Astrocyte (in vitro differentiated cells and primary cell): ENCODE measurements at regions not wholly inside any gene's neighbourhood (a gene's known extent, or its start where the extent isn't known, plus 50 kb on each side); places are given as distances from the start of the nearest gene placed in this dataset.
A peak's percentile ranks its signal among the peaks of the same experiment; 100 is the strongest.

Source experiments
- DNase-seq: peaks from one replicate; pipeline ENCODE4 v3.0.0-alpha.2; 2010; ENCODE audit warnings: low read depth
- FAIRE-seq: peaks from 2 replicates; lab custom pipeline; 2011; peaks lifted over from hg19 to GRCh38; lab: Jason Lieb, UNC
- H2AFZ ChIP-seq: 2 replicates; pipeline ENCODE4 v1.6.0; 2012; ENCODE audit warnings: low read depth, low read length, inconsistent platforms
- H3K27ac ChIP-seq: 2 replicates; pipeline ENCODE4 v1.5.1; 2011; ENCODE audit warnings: low read depth, low read length, inconsistent platforms
- H3K27me3 ChIP-seq: 2 replicates; pipeline ENCODE4 v1.6.0; 2011; ENCODE audit warnings: low read length, inconsistent platforms; ENCODE audit not compliant: insufficient read depth
- H3K36me3 ChIP-seq: 2 replicates; pipeline ENCODE4 v1.5.1; 2011; ENCODE audit warnings: low read length, inconsistent platforms; ENCODE audit not compliant: insufficient read depth
- H3K4me1 ChIP-seq: 2 replicates; pipeline ENCODE4 v1.5.1; 2011; ENCODE audit warnings: low read length, inconsistent platforms; ENCODE audit not compliant: insufficient read depth
- H3K4me2 ChIP-seq: 2 replicates; pipeline ENCODE4 v1.6.0; 2012; ENCODE audit warnings: low read length, inconsistent platforms
- H3K4me3 ChIP-seq: 2 replicates; pipeline ENCODE4 v1.5.1; 2011; ENCODE audit warnings: low read depth, mild to moderate bottlenecking, low read length, inconsistent platforms; ENCODE audit not compliant: insufficient read depth
- H3K79me2 ChIP-seq: 2 replicates; pipeline ENCODE4 v1.6.0; 2012; ENCODE audit warnings: mild to moderate bottlenecking, low read length, inconsistent platforms; ENCODE audit not compliant: insufficient read depth
- H3K9ac ChIP-seq: 2 replicates; pipeline ENCODE4 v1.6.0; 2012; ENCODE audit warnings: mild to moderate bottlenecking, low read length, inconsistent platforms
- H3K9me3 ChIP-seq: 2 replicates; pipeline ENCODE4 v1.5.1; 2012; ENCODE audit warnings: low read depth, mild to moderate bottlenecking, low read length, inconsistent platforms; ENCODE audit not compliant: insufficient read depth
- H4K20me1 ChIP-seq: 2 replicates; pipeline ENCODE4 v1.6.0; 2012; ENCODE audit warnings: low read length, inconsistent platforms; ENCODE audit not compliant: insufficient read depth
- H3K27ac Mint-ChIP-seq: one replicate; pipeline ENCODE4 v1.8.0; 2021; ENCODE audit warnings: mild to moderate bottlenecking, mixed read lengths; ENCODE audit not compliant: unreplicated experiment
- H3K27me3 Mint-ChIP-seq: one replicate; pipeline ENCODE4 v1.8.0; 2021; ENCODE audit warnings: low read depth, mixed read lengths; ENCODE audit not compliant: unreplicated experiment
- H3K36me3 Mint-ChIP-seq: one replicate; pipeline ENCODE4 v1.8.0; 2021; ENCODE audit warnings: low read depth, mixed read lengths; ENCODE audit not compliant: unreplicated experiment
- H3K4me1 Mint-ChIP-seq: one replicate; pipeline ENCODE4 v1.8.0; 2021; ENCODE audit warnings: low read depth, mixed read lengths; ENCODE audit not compliant: unreplicated experiment
- H3K4me3 Mint-ChIP-seq: one replicate; pipeline ENCODE4 v1.8.0; 2021; ENCODE audit warnings: mild to moderate bottlenecking, moderate library complexity, mixed read lengths; ENCODE audit not compliant: unreplicated experiment
- H3K9me3 Mint-ChIP-seq: one replicate; pipeline ENCODE4 v1.8.0; 2021; ENCODE audit warnings: mild to moderate bottlenecking, mixed read lengths; ENCODE audit not compliant: unreplicated experiment
- EZH2 ChIP-seq: IDR thresholded peaks from 2 replicates; pipeline ENCODE4 v1.6.1; 2012; ENCODE audit warnings: mild to moderate bottlenecking, low read length, inconsistent platforms; ENCODE audit not compliant: insufficient read depth
- TF ChIP-seq, protein P1 (sequence below): IDR thresholded peaks from 2 replicates; pipeline ENCODE4 v1.5.1; 2011; ENCODE audit warnings: low read depth, mild to moderate bottlenecking, inconsistent platforms, low read length, moderate library complexity; ENCODE audit not compliant: insufficient read depth

DNA sequence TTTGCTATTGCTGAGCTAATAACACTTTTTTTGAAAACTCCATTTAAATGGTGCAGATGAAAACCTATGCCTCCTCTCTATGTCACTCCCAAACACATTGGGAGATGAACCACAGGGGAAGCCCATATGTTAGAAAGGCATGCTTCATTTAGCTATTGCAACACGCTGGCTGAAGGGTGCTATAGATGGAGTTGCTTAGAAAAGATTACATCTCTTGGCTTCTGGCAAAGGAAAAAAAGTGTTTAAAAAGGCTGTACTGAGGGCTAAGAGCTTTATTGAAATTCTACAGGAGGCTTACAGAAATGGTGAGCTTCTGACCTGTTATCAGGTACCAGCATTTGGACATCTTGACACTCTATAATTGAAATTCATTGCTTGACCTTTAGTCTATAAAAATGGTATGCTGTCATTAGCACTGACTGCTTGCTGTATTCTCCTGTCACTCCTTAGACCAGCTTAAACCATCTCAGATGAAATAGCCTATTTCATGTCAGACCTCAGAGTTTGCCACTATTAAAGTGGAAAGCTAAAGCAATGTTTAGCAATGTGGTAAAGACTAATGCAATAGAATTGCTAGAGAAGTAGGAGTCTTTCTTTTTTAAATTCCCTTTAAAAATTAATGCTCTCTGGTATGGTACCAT lies 503.9 kb downstream of the CDH11 start:
- TF ChIP-seq EZH2 = no peak
- TF ChIP-seq, protein P1, sequence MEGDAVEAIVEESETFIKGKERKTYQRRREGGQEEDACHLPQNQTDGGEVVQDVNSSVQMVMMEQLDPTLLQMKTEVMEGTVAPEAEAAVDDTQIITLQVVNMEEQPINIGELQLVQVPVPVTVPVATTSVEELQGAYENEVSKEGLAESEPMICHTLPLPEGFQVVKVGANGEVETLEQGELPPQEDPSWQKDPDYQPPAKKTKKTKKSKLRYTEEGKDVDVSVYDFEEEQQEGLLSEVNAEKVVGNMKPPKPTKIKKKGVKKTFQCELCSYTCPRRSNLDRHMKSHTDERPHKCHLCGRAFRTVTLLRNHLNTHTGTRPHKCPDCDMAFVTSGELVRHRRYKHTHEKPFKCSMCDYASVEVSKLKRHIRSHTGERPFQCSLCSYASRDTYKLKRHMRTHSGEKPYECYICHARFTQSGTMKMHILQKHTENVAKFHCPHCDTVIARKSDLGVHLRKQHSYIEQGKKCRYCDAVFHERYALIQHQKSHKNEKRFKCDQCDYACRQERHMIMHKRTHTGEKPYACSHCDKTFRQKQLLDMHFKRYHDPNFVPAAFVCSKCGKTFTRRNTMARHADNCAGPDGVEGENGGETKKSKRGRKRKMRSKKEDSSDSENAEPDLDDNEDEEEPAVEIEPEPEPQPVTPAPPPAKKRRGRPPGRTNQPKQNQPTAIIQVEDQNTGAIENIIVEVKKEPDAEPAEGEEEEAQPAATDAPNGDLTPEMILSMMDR = no peak
- Histone ChIP-seq H3K36me3 (no peaks in the 10 kb centered on the region), H3K4me1 (no peaks in the 10 kb centered on the region), H3K79me2 (no peaks in the 10 kb centered on the region), H3K9me3 (no peaks in the 10 kb centered on the region), H3K27me3 (no peaks in the 10 kb centered on the region), H3K27ac (no peak overlapping the region), H3K4me3 (no peak overlapping the region), H2AFZ (no peak overlapping the region), H3K9ac (no peak overlapping the region), H3K4me2 (no peak overlapping the region), H4K20me1 (no peaks in the 10 kb centered on the region)
- H3K27ac Mint-ChIP-seq = no peak overlapping the region
- peaks cover 6% of the 10 kb centered on the region for H3K4me1 Mint-ChIP-seq
- DNase-seq = no peak
- no peak overlapping the region for H3K4me3 Mint-ChIP-seq
- no peaks in the 10 kb centered on the region for H3K36me3 Mint-ChIP-seq
- H3K27me3 Mint-ChIP-seq = no peaks in the 10 kb centered on the region
- FAIRE-seq = peak; percentile 17
- peaks cover 3% of the 10 kb centered on the region for H3K9me3 Mint-ChIP-seq

DNA sequence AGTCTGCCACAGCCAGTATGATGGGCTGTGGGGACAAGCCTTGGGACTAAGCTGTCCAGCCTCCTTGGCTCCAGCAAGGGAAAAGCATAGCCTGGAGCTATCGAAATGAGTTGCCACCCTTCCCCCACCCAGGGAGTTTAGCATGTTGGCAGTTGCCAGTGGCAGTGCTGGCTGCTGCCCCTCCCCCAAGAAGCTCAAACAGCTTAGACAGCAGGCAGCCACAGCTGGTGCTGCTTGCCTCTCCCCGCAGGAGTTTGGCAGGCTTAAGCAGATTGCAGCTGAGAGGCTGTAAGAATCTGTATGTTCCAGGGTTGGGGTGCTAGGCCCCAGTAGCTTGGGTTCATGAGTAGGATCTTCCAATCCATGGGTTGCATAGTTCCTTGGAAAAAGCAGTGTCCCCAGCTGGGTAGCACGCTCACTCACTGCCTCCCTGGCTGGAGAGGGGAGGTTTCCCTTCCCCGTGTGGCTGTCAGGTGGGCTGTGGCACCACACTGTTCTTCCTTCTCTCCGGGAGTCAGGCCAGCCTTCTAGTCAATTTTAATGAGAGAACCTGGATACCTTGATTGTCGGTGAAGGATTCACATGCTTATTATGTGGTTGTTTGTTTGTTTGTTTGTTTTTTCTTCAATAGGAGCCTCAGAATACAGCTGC lies 506.1 kb downstream of the CDH11 start:
- H3K4me3 Mint-ChIP-seq = no peak overlapping the region
- FAIRE-seq = no peak
- H3K4me1 Mint-ChIP-seq = peaks cover 6% of the 10 kb centered on the region
- no peak overlapping the region for H3K9ac ChIP-seq
- no peaks in the 10 kb centered on the region for H3K27me3 Mint-ChIP-seq
- H3K4me2 ChIP-seq = no peak overlapping the region
- no peaks in the 10 kb centered on the region for H3K36me3 Mint-ChIP-seq
- TF ChIP-seq, protein P1 = no peak
- no peak for TF ChIP-seq EZH2
- H3K9me3 Mint-ChIP-seq = peaks cover 9% of the 10 kb centered on the region
- H3K27me3 ChIP-seq = no peaks in the 10 kb centered on the region
- no peak overlapping the region for H3K27ac Mint-ChIP-seq
- H3K4me3 ChIP-seq = no peak overlapping the region
- H3K27ac ChIP-seq = no peak overlapping the region
- H3K9me3 ChIP-seq = no peaks in the 10 kb centered on the region
- no peaks in the 10 kb centered on the region for H3K36me3 ChIP-seq
- H2AFZ ChIP-seq = peak overlapping the region; percentile 42
- peak; percentile 21 for DNase-seq
- H3K79me2 ChIP-seq = no peaks in the 10 kb centered on the region
- H4K20me1 ChIP-seq = no peaks in the 10 kb centered on the region
- no peaks in the 10 kb centered on the region for H3K4me1 ChIP-seq

DNA sequence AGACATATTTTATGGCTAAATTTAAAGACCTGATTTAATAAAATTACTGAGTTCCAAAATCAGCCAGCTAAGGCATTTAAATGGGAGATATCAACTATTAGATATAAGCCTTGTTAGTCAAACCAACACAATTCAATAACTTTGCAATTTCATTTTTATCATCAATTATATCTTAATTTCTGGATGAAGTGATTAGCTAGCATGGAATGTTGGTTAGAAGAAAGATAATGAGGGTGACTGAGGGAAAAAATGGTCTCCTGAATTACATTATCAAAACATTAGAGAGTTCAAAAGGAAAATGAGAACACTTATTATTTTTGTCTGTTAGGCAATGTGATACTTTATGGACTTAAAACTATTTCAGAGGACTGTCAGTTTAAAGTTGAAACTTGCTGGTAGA lies 525.7 kb downstream of the CDH11 start:
- no peaks in the 10 kb centered on the region for H3K36me3 Mint-ChIP-seq
- Histone ChIP-seq H3K9ac (no peak overlapping the region), H3K4me1 (no peaks in the 10 kb centered on the region), H3K4me2 (no peak overlapping the region), H2AFZ (no peak overlapping the region), H3K27ac (no peak overlapping the region), H3K9me3 (no peaks in the 10 kb centered on the region), H3K4me3 (no peak overlapping the region), H3K36me3 (no peaks in the 10 kb centered on the region), H3K79me2 (no peaks in the 10 kb centered on the region), H4K20me1 (no peaks in the 10 kb centered on the region), H3K27me3 (no peaks in the 10 kb centered on the region)
- no peaks in the 10 kb centered on the region for H3K9me3 Mint-ChIP-seq
- TF ChIP-seq, protein P1 = no peak
- TF ChIP-seq EZH2 = no peak
- no peak overlapping the region for H3K27ac Mint-ChIP-seq
- no peak for FAIRE-seq
- H3K4me1 Mint-ChIP-seq = no peaks in the 10 kb centered on the region
- no peaks in the 10 kb centered on the region for H3K27me3 Mint-ChIP-seq
- H3K4me3 Mint-ChIP-seq = no peak overlapping the region
- DNase-seq = no peak
